Endothelial cell of umbilical vein (primary cell): ENCODE measurements at regions not wholly inside any gene's neighbourhood (a gene's known extent, or its start where the extent isn't known, plus 50 kb on each side); places are given as distances from the start of the nearest gene placed in this dataset.

Experiments used
- BruUV-seq: library from RNA; stranded (reverse); fragments of 400-500 nt; replicated peaks from 2 replicates; lab custom pipeline; 2021; lab: Mats Ljungman, UMichigan
- CTCF ChIA-PET: fragments of 300-600, 350-600 bp; sonication (Branson Sonifier 250); formaldehyde crosslinking; loops from one replicate; lab custom pipeline; 2021; ENCODE audit warnings: antibody characterized with exemption, inconsistent platforms; lab: Charles Lee
- POLR2A ChIA-PET: fragments of 300-600, 350-600 bp; sonication (Branson Sonifier 250); formaldehyde crosslinking; loops from one replicate; lab custom pipeline; 2021; ENCODE audit warnings: antibody characterized with exemption, inconsistent platforms; lab: Charles Lee
- DNase-seq: peaks from one replicate; pipeline ENCODE4 v3.0.0-alpha.2; 2011; ENCODE audit warnings: low read depth, low spot score
- FAIRE-seq: peaks from 2 replicates; lab custom pipeline; 2011; peaks lifted over from hg19 to GRCh38; lab: Jason Lieb, UNC
- H2AFZ ChIP-seq: 2 replicates; pipeline ENCODE4 v1.6.0; 2012; ENCODE audit warnings: low read depth, low read length, control low read depth, inconsistent platforms
- H3K27ac ChIP-seq: 2 replicates; pipeline ENCODE4 v1.5.1; 2011; ENCODE audit warnings: low read depth, mild to moderate bottlenecking, control low read depth, low read length, moderate library complexity; ENCODE audit not compliant: insufficient read depth
- H3K27me3 ChIP-seq, 2 experiments: 2 replicates each; pipeline versions ENCODE4 v1.6.0 to v1.6.1; 2011; ENCODE audit warnings: low read length in 2 of 2, mixed read lengths in 1 of 2; ENCODE audit not compliant: control insufficient read depth in 2 of 2, insufficient read depth in 2 of 2
- H3K36me3 ChIP-seq, 2 experiments: 2 replicates in 1 of 2; 3 replicates in 1 of 2; pipeline ENCODE4 v1.5.1; 2011; ENCODE audit warnings: low read length in 2 of 2, mild to moderate bottlenecking in 1 of 2, moderate library complexity in 1 of 2; ENCODE audit not compliant: control insufficient read depth in 2 of 2, insufficient read depth in 2 of 2; ENCODE audit errors: extremely low read depth in 1 of 2
- H3K4me1 ChIP-seq: 3 replicates; pipeline ENCODE4 v1.5.1; 2011; ENCODE audit warnings: mild to moderate bottlenecking, low read length; ENCODE audit not compliant: control insufficient read depth, insufficient read depth; ENCODE audit errors: extremely low read depth
- H3K4me2 ChIP-seq: 2 replicates; pipeline ENCODE4 v1.6.1; 2011; ENCODE audit warnings: low read length, control low read depth, mixed read lengths; ENCODE audit not compliant: insufficient read depth
- H3K4me3 ChIP-seq, 3 experiments: fragments of 200-600 bp in 1 of 3; sonication (generic), shearing (Covaris generic) in 1 of 3; replicated peaks in 1 of 3; 2 replicates each; pipeline ENCODE4 v1.5.1; 2011 to 2016; ENCODE audit warnings: control low read depth in 3 of 3, low read length in 3 of 3, mild to moderate bottlenecking in 2 of 3, inconsistent platforms in 1 of 3, low read depth in 1 of 3, moderate library complexity in 1 of 3; ENCODE audit not compliant: insufficient read depth in 1 of 3
- H3K79me2 ChIP-seq: 2 replicates; pipeline ENCODE4 v1.6.0; 2012; ENCODE audit warnings: low read length, inconsistent platforms; ENCODE audit not compliant: control insufficient read depth, insufficient read depth
- H3K9ac ChIP-seq: replicated peaks from 2 replicates; pipeline ENCODE3; 2011; ENCODE audit warnings: low read length, control low read depth; ENCODE audit not compliant: insufficient read depth; ENCODE audit errors: extremely low read depth
- H3K9me1 ChIP-seq: replicated peaks from 3 replicates; pipeline ENCODE4 v1.6.0; 2011; ENCODE audit warnings: mild to moderate bottlenecking, low read length; ENCODE audit not compliant: control insufficient read depth, insufficient read depth; ENCODE audit errors: extremely low read depth
- H3K9me3 ChIP-seq: replicated peaks from 2 replicates; pipeline ENCODE4 v1.5.1; 2012; ENCODE audit warnings: low read length, inconsistent platforms; ENCODE audit not compliant: control insufficient read depth, insufficient read depth
- H4K20me1 ChIP-seq: replicated peaks from 2 replicates; pipeline ENCODE3; 2011; ENCODE audit warnings: mild to moderate bottlenecking, low read length; ENCODE audit not compliant: control insufficient read depth, insufficient read depth; ENCODE audit errors: extremely low read depth
- EZH2 ChIP-seq: IDR thresholded peaks from 2 replicates; pipeline ENCODE4 v1.6.1; 2012; ENCODE audit warnings: borderline replicate concordance, low read depth, mild to moderate bottlenecking, moderate library complexity, low read length, inconsistent platforms; ENCODE audit not compliant: severe bottlenecking
- FOS ChIP-seq: IDR thresholded peaks from 2 replicates; pipeline ENCODE4 v1.6.1; 2011; ENCODE audit warnings: mild to moderate bottlenecking, low read length, moderate library complexity, borderline replicate concordance; ENCODE audit not compliant: insufficient read depth
- GATA2 ChIP-seq: IDR thresholded peaks from 2 replicates; pipeline ENCODE4 v1.7.0; 2011; ENCODE audit warnings: low read depth, mild to moderate bottlenecking, moderate library complexity, mixed read lengths, low read length; ENCODE audit not compliant: insufficient read length, insufficient read depth
- JUN ChIP-seq: IDR thresholded peaks from 2 replicates; pipeline ENCODE4 v1.6.1; 2011; ENCODE audit warnings: borderline replicate concordance, low read depth; ENCODE audit not compliant: insufficient read length, insufficient read depth
- MYC ChIP-seq: IDR thresholded peaks from one replicate; pipeline ENCODE4 v1.6.1; 2011; ENCODE audit warnings: mild to moderate bottlenecking, low read depth, low read length
- POLR2AphosphoS5 ChIP-seq: IDR thresholded peaks from 2 replicates; pipeline ENCODE4 v1.6.1; 2012; ENCODE audit warnings: low read depth, mild to moderate bottlenecking, control low read depth, low read length, moderate library complexity; ENCODE audit not compliant: insufficient read depth
- dilution Hi-C: fragments of 300-500 bp; cut with MboI; formaldehyde crosslinking; loops from one replicate; pipeline ENCODE4 v1.15.0; 2019; ENCODE audit warnings: low sequenced_read_pairs; ENCODE audit not compliant: extremely low pct_ligation_motif_present
- intact Hi-C: fragments of 100-400 bp; cut with micrococcal nuclease; formaldehyde crosslinking; loops from one replicate; pipeline ENCODE4 v1.10.0; 2022

- H3K4me2 ChIP-seq = no peak overlapping the region
- no peaks in the 10 kb centered on the region for H4K20me1 ChIP-seq
- TF ChIP-seq JUN = no peak
- no peak for TF ChIP-seq EZH2
- TF ChIP-seq POLR2AphosphoS5 = no peak
- no peak for TF ChIP-seq FOS
- no peak for TF ChIP-seq MYC
- H3K4me1 ChIP-seq = no peaks in the 10 kb centered on the region
- H3K36me3 ChIP-seq = no peaks in the 10 kb centered on the region
- H3K79me2 ChIP-seq = no peaks in the 10 kb centered on the region
- H2AFZ ChIP-seq = no peak overlapping the region
- dilution Hi-C loops (no loop called here), intact Hi-C loops (no loop called here)
- FAIRE-seq = no peak
- DNase-seq = no peak
- no peaks in the 10 kb centered on the region for H3K27me3 ChIP-seq
- no peaks in the 10 kb centered on the region for H3K9me3 ChIP-seq
- H3K27ac ChIP-seq = no peak overlapping the region
- BruUV-seq = no TSS peak
- ChIA-PET POLR2A (no interaction called here), CTCF (no interaction called here)
- no peak overlapping the region for H3K4me3 ChIP-seq
- H3K9me1 ChIP-seq = no peaks in the 10 kb centered on the region
- H3K9ac ChIP-seq = no peak overlapping the region
Observed at GRCh38 chr3:28645149-28645548, 296.5 kb upstream of the AZI2 start.

GRCh38 chr3:28646435-28646834 lies 297.8 kb upstream of the AZI2 start:
- H3K36me3 ChIP-seq = no peaks in the 10 kb centered on the region
- H3K4me3 ChIP-seq = no peak overlapping the region
- no peak overlapping the region for H3K4me2 ChIP-seq
- no peaks in the 10 kb centered on the region for H3K9me1 ChIP-seq
- no peaks in the 10 kb centered on the region for H3K4me1 ChIP-seq
- no peaks in the 10 kb centered on the region for H4K20me1 ChIP-seq
- DNase-seq (peak; percentile 6), FAIRE-seq (no peak)
- no TSS peak for BruUV-seq
- no peak overlapping the region for H3K9ac ChIP-seq
- POLR2A ChIA-PET = no interaction called here
- TF ChIP-seq JUN = no peak
- TF ChIP-seq GATA2 = no peak
- no peak overlapping the region for H2AFZ ChIP-seq
- H3K27ac ChIP-seq = no peak overlapping the region
- dilution Hi-C loops = no loop called here
- H3K9me3 ChIP-seq = no peaks in the 10 kb centered on the region
- CTCF ChIA-PET = interaction anchor here (2.1 kb wide), 1 partner anchor 21 kb away, joined by 5 read pairs; no protein-coding TSS in a partner anchor
- H3K79me2 ChIP-seq = no peaks in the 10 kb centered on the region
- intact Hi-C loops = no loop called here
- H3K27me3 ChIP-seq = no peaks in the 10 kb centered on the region
